ENCODE measurements at regions not wholly inside any gene's neighbourhood (a gene's known extent, or its start where the extent isn't known, plus 50 kb on each side); places are given as distances from the start of the nearest gene placed in this dataset.
A peak's percentile ranks its signal among the peaks of the same experiment; 100 is the strongest.

DNA sequence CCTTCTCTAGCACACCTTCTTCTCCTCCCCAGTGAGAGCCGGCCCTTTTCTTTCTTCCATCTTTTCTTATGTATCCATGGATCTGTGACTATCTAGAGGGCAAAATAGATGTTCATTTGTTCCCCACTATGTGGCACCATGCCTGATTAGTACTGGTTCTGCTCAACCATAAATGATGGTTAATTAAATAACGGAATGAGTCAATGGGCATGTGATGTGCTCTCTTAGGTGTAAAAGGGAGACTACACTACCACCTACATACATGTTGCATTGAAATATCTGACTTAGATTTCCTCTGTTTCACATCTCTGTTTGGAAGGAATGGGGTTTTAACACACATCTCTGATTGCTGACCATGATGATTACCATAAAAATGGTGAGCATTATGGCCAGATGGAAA is 116.5 kb downstream of the BTG1 start:
- TF ChIP-seq, protein P1, sequence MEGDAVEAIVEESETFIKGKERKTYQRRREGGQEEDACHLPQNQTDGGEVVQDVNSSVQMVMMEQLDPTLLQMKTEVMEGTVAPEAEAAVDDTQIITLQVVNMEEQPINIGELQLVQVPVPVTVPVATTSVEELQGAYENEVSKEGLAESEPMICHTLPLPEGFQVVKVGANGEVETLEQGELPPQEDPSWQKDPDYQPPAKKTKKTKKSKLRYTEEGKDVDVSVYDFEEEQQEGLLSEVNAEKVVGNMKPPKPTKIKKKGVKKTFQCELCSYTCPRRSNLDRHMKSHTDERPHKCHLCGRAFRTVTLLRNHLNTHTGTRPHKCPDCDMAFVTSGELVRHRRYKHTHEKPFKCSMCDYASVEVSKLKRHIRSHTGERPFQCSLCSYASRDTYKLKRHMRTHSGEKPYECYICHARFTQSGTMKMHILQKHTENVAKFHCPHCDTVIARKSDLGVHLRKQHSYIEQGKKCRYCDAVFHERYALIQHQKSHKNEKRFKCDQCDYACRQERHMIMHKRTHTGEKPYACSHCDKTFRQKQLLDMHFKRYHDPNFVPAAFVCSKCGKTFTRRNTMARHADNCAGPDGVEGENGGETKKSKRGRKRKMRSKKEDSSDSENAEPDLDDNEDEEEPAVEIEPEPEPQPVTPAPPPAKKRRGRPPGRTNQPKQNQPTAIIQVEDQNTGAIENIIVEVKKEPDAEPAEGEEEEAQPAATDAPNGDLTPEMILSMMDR (IDR thresholded peaks at IDR 0.05) = no peak
- H3K27me3 Mint-ChIP-seq (ENCODE audit: low read depth) = no peaks in the 10 kb centered on the region
- no peaks in the 10 kb centered on the region for H3K36me3 Mint-ChIP-seq (ENCODE audit: low read depth)
- H3K9me3 Mint-ChIP-seq (ENCODE audit: low read depth) = no peaks in the 10 kb centered on the region
- no peak overlapping the region for H3K4me3 Mint-ChIP-seq (ENCODE audit: unreplicated experiment)
- peak overlapping the region; percentile 69 for H3K27ac Mint-ChIP-seq (ENCODE audit: unreplicated experiment)
- no peak for DNase-seq (ENCODE audit: low spot score)
- peaks cover 44% of the 10 kb centered on the region for H3K4me1 Mint-ChIP-seq (ENCODE audit: low read depth)

DNA sequence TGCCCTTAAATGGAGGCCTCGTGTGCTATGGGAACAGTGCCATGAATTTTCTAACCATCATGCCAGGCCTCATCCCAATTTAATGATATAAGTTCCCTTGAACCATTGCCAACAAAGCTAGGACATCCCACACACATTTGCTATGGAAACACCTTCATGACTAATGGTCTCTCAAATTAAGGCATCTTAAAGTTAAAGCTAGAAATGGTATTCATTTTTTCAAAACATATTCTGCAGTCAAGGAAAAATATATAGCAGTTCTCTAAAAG is 117.3 kb downstream of the BTG1 start:
- TF ChIP-seq, protein P1 (IDR thresholded peaks at IDR 0.05) = no peak
- Mint-ChIP-seq H3K27ac (ENCODE audit: unreplicated experiment) (peak overlapping the region; percentile 46), H3K36me3 (ENCODE audit: low read depth) (no peaks in the 10 kb centered on the region), H3K9me3 (ENCODE audit: low read depth) (no peaks in the 10 kb centered on the region), H3K4me1 (ENCODE audit: low read depth) (peaks cover 41% of the 10 kb centered on the region), H3K27me3 (ENCODE audit: low read depth) (no peaks in the 10 kb centered on the region), H3K4me3 (ENCODE audit: unreplicated experiment) (no peak overlapping the region)
- no peak for DNase-seq (ENCODE audit: low spot score)

DNA sequence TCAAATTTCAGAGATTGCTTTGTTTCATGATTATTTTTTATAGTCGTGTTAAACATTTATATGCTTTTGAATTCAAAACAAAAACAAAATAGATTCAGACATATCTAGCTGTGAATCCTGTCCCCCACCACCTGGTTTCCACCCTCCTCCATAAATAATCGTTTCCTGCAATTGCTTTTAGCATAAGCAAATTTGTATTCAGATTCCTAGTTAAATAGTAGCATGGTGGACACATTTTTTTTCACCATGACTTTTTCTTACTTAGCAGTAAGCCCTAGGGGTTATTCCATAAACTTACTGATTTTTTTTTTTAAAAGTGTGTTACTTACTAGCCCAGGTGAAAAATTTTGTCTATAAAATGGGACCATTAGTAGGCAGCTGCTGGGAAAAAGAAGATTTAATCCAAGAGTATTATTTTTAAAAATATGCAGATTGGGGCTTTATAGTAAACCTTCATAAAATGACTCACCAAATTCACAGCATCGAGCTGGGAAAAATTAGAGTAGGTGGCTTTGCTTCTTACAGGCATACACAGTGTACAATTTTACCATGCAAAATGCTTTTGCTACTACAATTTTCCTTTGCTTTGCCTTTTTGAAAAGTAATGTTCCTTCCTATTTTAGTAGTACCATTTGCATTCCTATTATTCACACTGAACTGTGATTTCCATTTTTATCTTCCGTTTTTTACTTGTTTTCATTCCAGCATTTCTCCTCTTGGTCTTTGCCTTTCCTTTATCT is 117.8 kb downstream of the BTG1 start:
- TF ChIP-seq, protein P1 (IDR thresholded peaks at IDR 0.05) = no peak
- H3K27me3 Mint-ChIP-seq (ENCODE audit: low read depth) = no peaks in the 10 kb centered on the region

GRCh38 chr12:92027243-92027642 is 118.4 kb downstream of the BTG1 start:
- H3K27me3 Mint-ChIP-seq (ENCODE audit: low read depth) = no peaks in the 10 kb centered on the region
- no peak for DNase-seq (ENCODE audit: low spot score)
- H3K4me3 Mint-ChIP-seq (ENCODE audit: unreplicated experiment) = no peak overlapping the region
- TF ChIP-seq, protein P1 (IDR thresholded peaks at IDR 0.05) = no peak
- H3K27ac Mint-ChIP-seq (ENCODE audit: unreplicated experiment) = no peak overlapping the region
- no peaks in the 10 kb centered on the region for H3K36me3 Mint-ChIP-seq (ENCODE audit: low read depth)
- H3K9me3 Mint-ChIP-seq (ENCODE audit: low read depth) = no peaks in the 10 kb centered on the region
- peaks cover 41% of the 10 kb centered on the region for H3K4me1 Mint-ChIP-seq (ENCODE audit: low read depth)

More for the DNA sequence above, 117.8 kb downstream of the BTG1 start:
- H3K4me3 Mint-ChIP-seq (ENCODE audit: unreplicated experiment) = no peak overlapping the region
- no peaks in the 10 kb centered on the region for H3K9me3 Mint-ChIP-seq (ENCODE audit: low read depth)
- peak overlapping the region; percentile 46 for H3K27ac Mint-ChIP-seq (ENCODE audit: unreplicated experiment)
- no peaks in the 10 kb centered on the region for H3K36me3 Mint-ChIP-seq (ENCODE audit: low read depth)
- no peak for DNase-seq (ENCODE audit: low spot score)
- H3K4me1 Mint-ChIP-seq (ENCODE audit: low read depth) = peaks cover 41% of the 10 kb centered on the region

DNA sequence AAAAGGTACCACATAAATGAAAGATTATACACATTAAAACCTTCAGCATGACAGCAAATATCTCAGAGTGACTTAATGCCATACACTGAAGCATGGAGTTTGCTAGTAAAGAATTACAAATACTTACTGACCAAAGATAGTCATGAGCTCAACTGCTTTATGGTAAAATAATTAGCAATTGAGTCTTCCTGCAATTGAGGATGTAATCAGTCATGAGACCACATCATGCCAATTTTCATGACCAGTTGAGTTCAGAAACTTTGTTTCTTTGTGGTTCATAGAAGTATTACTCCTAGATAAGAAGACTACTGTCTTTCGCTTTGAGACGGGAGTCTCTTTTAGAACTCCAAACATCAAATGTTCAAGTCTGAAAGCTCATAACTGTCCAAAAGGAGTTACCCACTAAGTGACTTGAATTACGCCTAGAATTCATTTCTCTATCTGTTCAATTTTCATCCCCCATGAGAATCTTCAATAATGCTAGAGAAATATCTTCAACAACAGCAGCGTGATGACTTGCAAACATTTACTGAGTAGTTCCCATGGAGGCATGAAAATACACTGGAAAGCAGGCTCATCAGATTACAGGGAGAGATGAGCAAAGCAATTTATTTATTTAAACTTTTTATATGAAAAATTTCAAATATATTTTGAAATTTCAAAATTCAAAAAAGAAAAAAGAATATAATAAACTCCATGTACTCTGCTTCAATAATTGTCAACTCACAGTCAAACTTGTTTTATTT is 120.0 kb downstream of the BTG1 start:
- Mint-ChIP-seq H3K36me3 (ENCODE audit: low read depth) (no peaks in the 10 kb centered on the region), H3K27me3 (ENCODE audit: low read depth) (no peaks in the 10 kb centered on the region), H3K4me1 (ENCODE audit: low read depth) (peaks cover 47% of the 10 kb centered on the region), H3K9me3 (ENCODE audit: low read depth) (no peaks in the 10 kb centered on the region), H3K27ac (ENCODE audit: unreplicated experiment) (no peak overlapping the region), H3K4me3 (ENCODE audit: unreplicated experiment) (no peak overlapping the region)
- no peak for DNase-seq (ENCODE audit: low spot score)
- TF ChIP-seq, protein P1 (IDR thresholded peaks at IDR 0.05) = no peak
